ENCODE measurements at regions not wholly inside any gene's neighbourhood (a gene's known extent, or its start where the extent isn't known, plus 50 kb on each side); places are given as distances from the start of the nearest gene placed in this dataset.
A peak's percentile ranks its signal among the peaks of the same experiment; 100 is the strongest.

GRCh38 chr2:236915186-236915585 is 170.5 kb upstream of the COPS8 start:
- Histone ChIP-seq H3K27me3 (no peaks in the 10 kb centered on the region), H3K4me1 (no peaks in the 10 kb centered on the region), H3K27ac (no peak overlapping the region), H3K36me3 (no peaks in the 10 kb centered on the region), H3K4me3 (no peak overlapping the region), H3K9me3 (no peaks in the 10 kb centered on the region)
- DNase-seq: no peak
- ATAC-seq: no peak
- TF ChIP-seq CTCF (IDR thresholded peaks at IDR 0.05): no peak
- intact Hi-C loops (cut with DNase I): no loop called here

- no peak overlapping the region for H3K4me3 ChIP-seq
- no peak for ATAC-seq
- H3K27ac ChIP-seq: no peak overlapping the region
- DNase-seq: peak in 2 of 4 donors; percentile 57 to 71
- no peaks in the 10 kb centered on the region for H3K27me3 ChIP-seq
- no peaks in the 10 kb centered on the region for H3K36me3 ChIP-seq
- no peaks in the 10 kb centered on the region for H3K9me3 ChIP-seq
- intact Hi-C loops (cut with DNase I): no loop called here
- TF ChIP-seq CTCF (IDR thresholded peaks at IDR 0.05): no peak
- H3K4me1 ChIP-seq: no peaks in the 10 kb centered on the region
Observed at GRCh38 chr2:236915726-236916125, 170.0 kb upstream of the COPS8 start.

- Histone ChIP-seq H3K27ac (no peak overlapping the region), H3K27me3 (no peaks in the 10 kb centered on the region), H3K36me3 (no peaks in the 10 kb centered on the region), H3K4me3 (no peak overlapping the region), H3K9me3 (no peaks in the 10 kb centered on the region), H3K4me1 (no peaks in the 10 kb centered on the region)
- ATAC-seq (no peak), DNase-seq (no peak)
- no peak for TF ChIP-seq CTCF (IDR thresholded peaks at IDR 0.05)
- intact Hi-C loops (cut with DNase I): no loop called here
Observed at GRCh38 chr2:236916181-236916580, 169.5 kb upstream of the COPS8 start.

GRCh38 chr2:236916651-236917050 is 169.0 kb upstream of the COPS8 start:
- TF ChIP-seq CTCF (IDR thresholded peaks at IDR 0.05): no peak
- DNase-seq (no peak), ATAC-seq (no peak)
- H3K27ac ChIP-seq: no peak overlapping the region
- H3K9me3 ChIP-seq: no peaks in the 10 kb centered on the region
- no peak overlapping the region for H3K4me3 ChIP-seq
- intact Hi-C loops (cut with DNase I): no loop called here
- H3K27me3 ChIP-seq: no peaks in the 10 kb centered on the region
- no peaks in the 10 kb centered on the region for H3K36me3 ChIP-seq
- H3K4me1 ChIP-seq: no peaks in the 10 kb centered on the region

GRCh38 chr2:236917164-236917563 is 168.5 kb upstream of the COPS8 start:
- Histone ChIP-seq H3K9me3 (no peaks in the 10 kb centered on the region), H3K4me1 (no peaks in the 10 kb centered on the region), H3K4me3 (no peak overlapping the region), H3K36me3 (no peaks in the 10 kb centered on the region), H3K27ac (no peak overlapping the region), H3K27me3 (no peaks in the 10 kb centered on the region)
- DNase-seq (no peak), ATAC-seq (no peak)
- intact Hi-C loops (cut with DNase I): no loop called here
- TF ChIP-seq CTCF (IDR thresholded peaks at IDR 0.05): no peak

Measured in left lung (tissue), 4 donors.